GM12875 (cell line): ENCODE measurements at regions not wholly inside any gene's neighbourhood (a gene's known extent, or its start where the extent isn't known, plus 50 kb on each side); places are given as distances from the start of the nearest gene placed in this dataset.

Experiments used
- H3K4me3 ChIP-seq: one replicate; pipeline ENCODE4 v1.5.1; 2011; ENCODE audit warnings: low read depth, low read length, control low read depth
- TF ChIP-seq, protein P1 (sequence below): IDR thresholded peaks from 2 replicates; pipeline ENCODE4 v1.5.1; 2011; ENCODE audit warnings: low read depth, mild to moderate bottlenecking, control low read depth, inconsistent platforms, low read length, moderate library complexity, borderline replicate concordance; ENCODE audit not compliant: insufficient read depth

DNA sequence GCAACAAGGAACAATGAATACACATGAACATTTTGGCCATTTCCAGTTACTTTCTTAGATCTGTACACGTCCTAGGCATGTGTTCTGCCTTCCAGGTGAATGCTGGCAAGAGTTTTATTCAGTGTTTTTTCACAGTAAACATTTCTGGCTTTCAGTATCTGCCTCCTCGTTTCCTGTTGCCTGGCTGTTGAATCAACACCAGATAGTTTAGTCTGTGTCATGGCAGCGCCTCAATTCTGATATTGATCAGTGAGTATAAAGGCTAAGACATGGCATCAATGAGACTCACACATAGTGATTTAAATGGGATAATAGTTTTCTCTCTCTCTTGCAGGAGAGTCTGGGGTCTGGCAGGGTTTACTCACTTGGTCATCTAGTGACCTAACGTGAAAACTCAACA lies 266.9 kb upstream of the SLCO3A1 start:
- no peak overlapping the region for H3K4me3 ChIP-seq
- TF ChIP-seq, protein P1, sequence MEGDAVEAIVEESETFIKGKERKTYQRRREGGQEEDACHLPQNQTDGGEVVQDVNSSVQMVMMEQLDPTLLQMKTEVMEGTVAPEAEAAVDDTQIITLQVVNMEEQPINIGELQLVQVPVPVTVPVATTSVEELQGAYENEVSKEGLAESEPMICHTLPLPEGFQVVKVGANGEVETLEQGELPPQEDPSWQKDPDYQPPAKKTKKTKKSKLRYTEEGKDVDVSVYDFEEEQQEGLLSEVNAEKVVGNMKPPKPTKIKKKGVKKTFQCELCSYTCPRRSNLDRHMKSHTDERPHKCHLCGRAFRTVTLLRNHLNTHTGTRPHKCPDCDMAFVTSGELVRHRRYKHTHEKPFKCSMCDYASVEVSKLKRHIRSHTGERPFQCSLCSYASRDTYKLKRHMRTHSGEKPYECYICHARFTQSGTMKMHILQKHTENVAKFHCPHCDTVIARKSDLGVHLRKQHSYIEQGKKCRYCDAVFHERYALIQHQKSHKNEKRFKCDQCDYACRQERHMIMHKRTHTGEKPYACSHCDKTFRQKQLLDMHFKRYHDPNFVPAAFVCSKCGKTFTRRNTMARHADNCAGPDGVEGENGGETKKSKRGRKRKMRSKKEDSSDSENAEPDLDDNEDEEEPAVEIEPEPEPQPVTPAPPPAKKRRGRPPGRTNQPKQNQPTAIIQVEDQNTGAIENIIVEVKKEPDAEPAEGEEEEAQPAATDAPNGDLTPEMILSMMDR = no peak

DNA sequence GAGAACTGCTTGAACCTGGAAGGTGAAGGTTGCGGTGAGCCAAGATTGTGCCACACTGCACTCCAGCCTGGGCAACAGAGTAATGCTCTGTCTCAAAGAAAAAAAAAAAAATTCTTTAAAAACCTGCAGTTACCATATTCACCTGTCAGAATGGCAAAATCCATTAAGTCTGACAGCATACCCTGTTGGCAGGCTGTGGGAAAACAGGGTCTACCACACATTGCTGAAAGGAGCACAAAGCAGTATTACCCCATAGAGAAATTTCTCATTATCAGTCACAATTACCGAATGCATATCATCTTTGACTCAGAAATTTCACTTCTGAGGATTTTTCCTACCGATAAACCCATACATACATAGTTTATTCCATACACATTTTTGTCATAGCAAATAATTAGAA lies 264.1 kb upstream of the SLCO3A1 start:
- TF ChIP-seq, protein P1 = no peak
- no peak overlapping the region for H3K4me3 ChIP-seq

DNA sequence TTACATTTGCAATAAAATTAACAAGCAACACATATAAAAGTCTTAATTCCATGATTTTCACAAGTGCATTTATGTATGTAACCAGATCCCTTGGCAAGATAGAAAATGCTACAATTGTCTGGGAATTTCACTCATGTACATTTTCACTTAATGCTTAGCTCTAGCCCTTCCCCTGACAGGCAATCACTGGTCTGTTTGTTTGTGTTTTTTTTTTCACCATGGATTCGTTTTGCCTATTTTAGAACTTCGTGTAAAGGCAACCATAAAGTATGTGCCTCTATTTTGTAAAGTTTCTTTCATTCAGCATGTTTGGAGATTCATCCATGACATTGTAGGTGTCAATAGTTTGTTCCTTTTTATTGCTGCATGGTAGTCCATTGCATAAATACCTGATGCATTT lies 260.9 kb upstream of the SLCO3A1 start:
- no peak overlapping the region for H3K4me3 ChIP-seq
- TF ChIP-seq, protein P1 = no peak

DNA sequence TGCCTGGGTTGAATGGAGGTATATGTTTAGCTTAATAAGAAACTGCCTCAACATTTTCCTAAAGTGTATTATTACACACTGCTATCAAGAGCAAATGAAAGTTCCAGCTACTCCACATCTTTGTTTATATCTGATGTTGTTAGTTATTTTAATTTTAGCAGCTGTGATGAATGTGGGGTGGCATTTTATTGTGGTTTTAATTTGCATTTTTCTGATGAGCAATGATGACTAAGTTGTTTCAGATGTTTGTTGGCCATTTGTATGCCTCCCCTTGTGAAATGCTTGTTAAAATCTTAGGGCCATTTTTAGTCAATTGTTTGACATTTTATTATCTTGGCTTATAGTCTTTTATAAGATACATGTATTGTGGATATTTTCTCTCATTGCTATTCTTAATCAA lies 260.4 kb upstream of the SLCO3A1 start:
- H3K4me3 ChIP-seq = no peak overlapping the region
- TF ChIP-seq, protein P1 = no peak

DNA sequence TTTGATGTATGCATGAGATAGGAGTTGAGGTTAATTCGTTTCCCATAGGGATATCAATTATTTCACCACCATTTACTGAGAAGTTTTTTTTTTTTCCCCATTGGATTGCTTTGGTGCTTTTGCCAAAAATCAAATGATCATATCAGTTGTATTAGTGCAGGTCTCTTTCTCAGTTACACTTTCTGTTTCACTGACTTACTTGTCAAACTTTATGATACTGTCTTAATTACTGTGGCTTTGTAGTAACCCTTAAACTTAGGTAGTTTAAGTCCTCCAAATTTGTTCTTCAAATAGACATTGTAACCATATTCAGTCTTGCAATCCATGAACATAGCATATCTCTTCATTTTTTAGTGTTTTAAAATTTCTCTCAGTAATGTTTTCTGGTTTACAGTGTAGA lies 259.9 kb upstream of the SLCO3A1 start:
- no peak overlapping the region for H3K4me3 ChIP-seq
- TF ChIP-seq, protein P1 = no peak

DNA sequence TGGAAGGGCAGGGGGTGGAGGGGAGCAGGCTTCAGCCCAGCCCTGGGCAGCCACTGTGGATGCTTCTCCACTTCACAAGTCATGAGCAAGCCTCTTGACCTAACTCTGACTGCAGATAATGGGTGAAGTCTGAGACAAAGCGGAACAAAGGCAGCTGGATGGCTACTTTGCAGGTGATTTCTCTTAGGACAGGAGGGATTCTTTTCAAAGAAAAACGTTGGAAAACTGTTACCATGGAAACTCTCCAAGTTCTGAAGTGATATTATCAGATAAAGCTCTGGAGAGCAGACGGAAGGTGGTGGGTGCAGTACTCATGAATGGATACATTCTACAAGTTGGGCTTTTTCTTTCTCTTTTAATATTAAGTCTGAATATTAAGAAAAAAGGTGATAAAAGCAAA lies 254.2 kb upstream of the SLCO3A1 start:
- no peak overlapping the region for H3K4me3 ChIP-seq
- TF ChIP-seq, protein P1 = no peak

DNA sequence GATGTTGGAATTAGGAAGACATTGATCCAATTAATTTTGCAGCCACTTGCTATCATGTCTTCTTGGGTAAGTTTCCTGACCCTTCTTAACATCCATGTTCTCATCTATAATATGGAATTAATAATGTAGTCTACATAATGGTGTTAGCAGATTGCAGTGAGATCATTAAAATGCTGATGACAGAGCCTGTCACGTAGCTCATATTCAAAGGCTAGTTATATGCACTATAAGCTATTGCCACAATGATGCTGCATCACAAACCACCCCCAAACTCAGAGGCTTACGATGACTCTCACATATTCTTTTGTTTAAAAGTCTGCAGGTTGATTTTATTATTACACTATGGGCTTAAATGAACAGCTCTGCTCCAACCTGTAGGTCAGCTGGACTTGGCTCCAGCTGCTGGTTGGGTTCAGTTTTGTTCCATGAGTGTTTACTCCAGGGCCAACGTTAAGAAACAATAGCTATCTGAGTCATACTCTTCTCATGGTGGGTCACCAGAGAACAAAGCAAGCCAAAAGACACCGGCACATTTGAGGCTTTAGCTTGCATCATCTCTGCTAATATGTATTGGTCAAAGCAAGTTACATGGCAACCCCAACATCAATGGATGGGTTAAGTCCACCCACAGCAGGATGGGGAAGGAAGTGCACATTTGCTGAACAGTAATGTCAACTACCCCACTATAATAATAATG lies 250.0 kb upstream of the SLCO3A1 start:
- H3K4me3 ChIP-seq = no peak overlapping the region
- TF ChIP-seq, protein P1 = no peak
